K562 (cell line): ENCODE measurements at regions not wholly inside any gene's neighbourhood (a gene's known extent, or its start where the extent isn't known, plus 50 kb on each side); places are given as distances from the start of the nearest gene placed in this dataset.

Source experiments
- ATAC-seq: fragments of 200-7000 bp; cut with Tn5 transposase; 3 replicates; pipeline ENCODE4 v1.9.1; 2020; ENCODE audit warnings: moderate library complexity
- BruUV-seq: library from RNA; stranded (reverse); fragments of 400-500 nt; replicated peaks from 2 replicates; lab custom pipeline; 2021; lab: Mats Ljungman, UMichigan
- CTCF ChIA-PET: fragments of 300-600 bp; formaldehyde crosslinking; extraction: SDS; loops from one replicate; lab custom pipeline; 2021; ENCODE audit warnings: low intra/inter-chr PET ratio; lab: Yijun Ruan, JAX
- POLR2A ChIA-PET: fragments of 300-600, 350-650 bp; sonication (Branson Sonifier 250); formaldehyde crosslinking; extraction: SDS; loops from one replicate; lab custom pipeline; 2021; ENCODE audit warnings: antibody characterized with exemption, inconsistent platforms; lab: Yijun Ruan, JAX
- DNase-seq, 4 experiments: peaks; one replicate each; pipeline versions ENCODE4 v3.0.0 to v3.0.0-alpha.2; 2011 to 2018; ENCODE audit warnings: low spot score in 3 of 4, mixed read lengths in 3 of 4; ENCODE audit errors: extremely low read depth in 1 of 4
- FAIRE-seq: peaks from 2 replicates; lab custom pipeline; 2011; peaks lifted over from hg19 to GRCh38; lab: Jason Lieb, UNC
- H2AFZ ChIP-seq: 2 replicates; pipeline ENCODE4 v1.6.0; 2011; ENCODE audit warnings: low read depth, low read length, control low read depth, inconsistent platforms
- H3K27ac ChIP-seq: fragments of 200-600 bp; 3 replicates; pipeline ENCODE4 v1.8.0; 2011; ENCODE audit warnings: low read depth, mild to moderate bottlenecking, control low read depth, inconsistent platforms, low read length, moderate library complexity, mixed read lengths; ENCODE audit errors: extremely low read depth
- H3K27me3 ChIP-seq, 2 experiments: fragments of 300-600 bp in 1 of 2; 2 replicates in 1 of 2; 3 replicates in 1 of 2; pipeline versions ENCODE4 v1.6.0 to v1.8.0; 2011; ENCODE audit warnings: inconsistent platforms in 2 of 2, low read length in 2 of 2, mild to moderate bottlenecking in 1 of 2, mixed read lengths in 1 of 2, moderate library complexity in 1 of 2; ENCODE audit not compliant: control insufficient read depth in 2 of 2, insufficient read depth in 2 of 2
- H3K36me3 ChIP-seq: fragments of 300-600 bp; 3 replicates; pipeline ENCODE4 v1.8.0; 2011; ENCODE audit warnings: mild to moderate bottlenecking, low read length, inconsistent platforms; ENCODE audit not compliant: control insufficient read depth, insufficient read depth
- H3K4me1 ChIP-seq, 2 experiments: fragments of 200-600 bp in 1 of 2; replicated peaks in 1 of 2; 2 replicates in 1 of 2; 3 replicates in 1 of 2; pipeline versions ENCODE4 v1.5.1 to v1.8.0; 2011; ENCODE audit warnings: inconsistent platforms in 2 of 2, low read length in 2 of 2, mild to moderate bottlenecking in 1 of 2, mixed read lengths in 1 of 2, moderate library complexity in 1 of 2; ENCODE audit not compliant: control insufficient read depth in 2 of 2, insufficient read depth in 2 of 2
- H3K4me2 ChIP-seq: 2 replicates; pipeline ENCODE4 v1.6.1; 2011; ENCODE audit warnings: low read length, control low read depth, inconsistent platforms, mixed read lengths; ENCODE audit not compliant: insufficient read depth
- H3K4me3 ChIP-seq: fragments of 200-600 bp; sonication (generic), shearing (Covaris generic); 2 replicates; pipeline ENCODE4 v1.5.1; 2016; ENCODE audit warnings: control low read depth, inconsistent platforms
- H3K79me2 ChIP-seq: fragments of 200-600 bp; 3 replicates; pipeline ENCODE4 v1.8.0; 2011; ENCODE audit warnings: low read length, inconsistent platforms; ENCODE audit not compliant: control insufficient read depth, insufficient read depth
- H3K9ac ChIP-seq, 2 experiments: 2 replicates each; pipeline versions ENCODE4 v1.6.0 to v1.6.1; 2011; ENCODE audit warnings: low read depth in 2 of 2, low read length in 2 of 2, control low read depth in 1 of 2, inconsistent platforms in 1 of 2, mild to moderate bottlenecking in 1 of 2, mixed read lengths in 1 of 2; ENCODE audit not compliant: insufficient read depth in 1 of 2
- H3K9me1 ChIP-seq: one replicate; pipeline ENCODE4 v1.6.0; 2011; ENCODE audit warnings: inconsistent platforms, mild to moderate bottlenecking, low read length, moderate library complexity; ENCODE audit not compliant: control insufficient read depth, insufficient read depth
- H3K9me3 ChIP-seq: replicated peaks from 2 replicates; pipeline ENCODE4 v1.5.1; 2011; ENCODE audit warnings: low read depth, low read length, inconsistent platforms; ENCODE audit not compliant: control insufficient read depth, insufficient read depth
- H4K20me1 ChIP-seq: replicated peaks from 2 replicates; pipeline ENCODE4 v1.6.1; 2011; ENCODE audit warnings: low read length, inconsistent platforms, mixed read lengths; ENCODE audit not compliant: control insufficient read depth, insufficient read depth
- ADNP ChIP-seq: fragments of 200-800 bp; sonication (Bioruptor generic); IDR thresholded peaks from 2 replicates; pipeline ENCODE4 v1.6.1; 2016; ENCODE audit warnings: missing genetic modification characterization, missing compliant biosample characterization
- CBFA2T3 ChIP-seq: fragments of 450-650 bp; IDR thresholded peaks from 2 replicates; pipeline ENCODE4 v1.6.1; 2017
- CBX8 ChIP-seq: fragments of 200-600 bp; sonication (generic); IDR thresholded peaks from 2 replicates; pipeline ENCODE4 v1.6.1; 2012; ENCODE audit warnings: borderline replicate concordance, mixed run types, low read depth, mild to moderate bottlenecking, moderate library complexity, mixed read lengths, low read length, control low read depth, inconsistent platforms; ENCODE audit not compliant: poor library complexity, severe bottlenecking; ENCODE audit errors: extremely low read depth
- ELF4 ChIP-seq: fragments of 450-650 bp; formaldehyde crosslinking; IDR thresholded peaks from 2 replicates; pipeline ENCODE4 v1.4.0; 2022; ENCODE audit warnings: missing genetic modification characterization
- FOXM1 ChIP-seq, 2 experiments: fragments of 450-650 bp in 1 of 2; sonication (generic) in 1 of 2; formaldehyde crosslinking in 1 of 2; IDR thresholded peaks; 2 replicates each; pipeline versions ENCODE4 v1.6.1 to v1.9.0; 2017 to 2022; ENCODE audit warnings: low read depth in 2 of 2, mild to moderate bottlenecking in 2 of 2, missing genetic modification reagents in 1 of 2, moderate library complexity in 1 of 2
- FOXP1 ChIP-seq: sonication (generic); formaldehyde crosslinking; IDR thresholded peaks from 2 replicates; pipeline ENCODE4 v1.8.0; 2022; ENCODE audit warnings: mild to moderate bottlenecking, missing genetic modification reagents
- GABPB2 ChIP-seq: fragments of 250-450 bp; sonication (Bioruptor Pico); conservative IDR thresholded peaks from 2 replicates; pipeline ENCODE4 v1.5.1; 2021; ENCODE audit warnings: mild to moderate bottlenecking
- HNRNPK ChIP-seq: fragments of 200-400 bp; formaldehyde crosslinking; IDR thresholded peaks from one replicate; pipeline ENCODE4 v1.6.1; 2018; ENCODE audit warnings: mild to moderate bottlenecking, low read depth, low read length; ENCODE audit not compliant: poor library complexity, severe bottlenecking
- KLF1 ChIP-seq: fragments of 450-650 bp; IDR thresholded peaks from 2 replicates; pipeline ENCODE4 v1.6.1; 2016; ENCODE audit warnings: missing genetic modification characterization, missing compliant biosample characterization
- MEIS2 ChIP-seq: fragments of 450-650 bp; IDR thresholded peaks from 2 replicates; pipeline ENCODE4 v1.6.1; 2014; ENCODE audit warnings: mild to moderate bottlenecking; ENCODE audit not compliant: partially characterized antibody
- NEUROD1 ChIP-seq: fragments of 150-350 bp; IDR thresholded peaks from 2 replicates; pipeline ENCODE4 v1.6.1; 2014; ENCODE audit warnings: borderline replicate concordance, low read length, low read depth; ENCODE audit not compliant: partially characterized antibody
- NRF1 ChIP-seq, 2 experiments: fragments of 450-650 bp; IDR thresholded peaks in 1 of 2; conservative IDR thresholded peaks in 1 of 2; 2 replicates each; pipeline ENCODE4 v1.6.1; 2014; ENCODE audit warnings: mild to moderate bottlenecking in 2 of 2
- SRSF9 ChIP-seq: fragments of 200-400 bp; formaldehyde crosslinking; IDR thresholded peaks from 2 replicates; pipeline ENCODE4 v1.6.1; 2017; ENCODE audit warnings: low read depth, low read length, borderline replicate concordance
- TBP ChIP-seq: optimal IDR thresholded peaks from 2 replicates; pipeline ENCODE3; 2011; ENCODE audit warnings: low read depth, low read length, improper control_type of control experiment
- ZFPM2 ChIP-seq: fragments of 250-450 bp; sonication (Bioruptor Pico); IDR thresholded peaks from 2 replicates; pipeline ENCODE4 v1.5.1; 2022; ENCODE audit warnings: mild to moderate bottlenecking
- ZNF232 ChIP-seq: sonication (generic); formaldehyde crosslinking; IDR thresholded peaks from 2 replicates; pipeline ENCODE4 v1.8.0; 2022; ENCODE audit warnings: mild to moderate bottlenecking, missing genetic modification reagents
- ZNF41 ChIP-seq: fragments of 250-450 bp; sonication (Bioruptor Pico); conservative IDR thresholded peaks from 2 replicates; pipeline ENCODE4 v1.4.0; 2020; ENCODE audit warnings: mild to moderate bottlenecking
- WGBS: fragments of 100-300 bp; shearing (Covaris generic); methylation state at CpG from one replicate; pipeline ENCODE4 v1.1.6; 2016; ENCODE audit warnings: low coverage, mixed read lengths; ENCODE audit not compliant: insufficient coverage; ENCODE audit errors: missing lambda C conversion rate; 5-methylcytosine and 5-hydroxymethylcytosine counted together
- in situ Hi-C: fragments of 300-500 bp; cut with MboI; formaldehyde crosslinking; loops from 4 replicates; pipeline ENCODE4 v1.15.0; 2018; ENCODE audit warnings: inconsistent platforms, mixed read lengths
- intact Hi-C: fragments of 100-400 bp; cut with micrococcal nuclease; formaldehyde crosslinking; loops from 2 replicates; pipeline ENCODE4 v1.14.2; 2022
- TF ChIP-seq, protein P1 (sequence below): fragments of 250-450 bp; sonication (Bioruptor Pico); IDR thresholded peaks from 2 replicates; pipeline ENCODE4 v1.8.0; 2022; ENCODE audit warnings: moderate library complexity, mild to moderate bottlenecking, inconsistent platforms
- TF ChIP-seq, protein P2 (sequence below), 2 experiments: fragments of 250-450 bp in 1 of 2; fragments of 450-650 bp in 1 of 2; sonication (Bioruptor Pico) in 1 of 2; IDR thresholded peaks; 2 replicates each; pipeline versions ENCODE4 v1.6.1 to v1.8.0; 2016 to 2021; ENCODE audit warnings: mild to moderate bottlenecking in 2 of 2, moderate library complexity in 2 of 2, missing compliant biosample characterization in 1 of 2, missing genetic modification characterization in 1 of 2
- TF ChIP-seq, protein P3 (sequence below): sonication (generic); formaldehyde crosslinking; IDR thresholded peaks from 2 replicates; pipeline ENCODE4 v1.8.0; 2022; ENCODE audit warnings: missing genetic modification reagents, mild to moderate bottlenecking, moderate library complexity, borderline replicate concordance

DNA sequence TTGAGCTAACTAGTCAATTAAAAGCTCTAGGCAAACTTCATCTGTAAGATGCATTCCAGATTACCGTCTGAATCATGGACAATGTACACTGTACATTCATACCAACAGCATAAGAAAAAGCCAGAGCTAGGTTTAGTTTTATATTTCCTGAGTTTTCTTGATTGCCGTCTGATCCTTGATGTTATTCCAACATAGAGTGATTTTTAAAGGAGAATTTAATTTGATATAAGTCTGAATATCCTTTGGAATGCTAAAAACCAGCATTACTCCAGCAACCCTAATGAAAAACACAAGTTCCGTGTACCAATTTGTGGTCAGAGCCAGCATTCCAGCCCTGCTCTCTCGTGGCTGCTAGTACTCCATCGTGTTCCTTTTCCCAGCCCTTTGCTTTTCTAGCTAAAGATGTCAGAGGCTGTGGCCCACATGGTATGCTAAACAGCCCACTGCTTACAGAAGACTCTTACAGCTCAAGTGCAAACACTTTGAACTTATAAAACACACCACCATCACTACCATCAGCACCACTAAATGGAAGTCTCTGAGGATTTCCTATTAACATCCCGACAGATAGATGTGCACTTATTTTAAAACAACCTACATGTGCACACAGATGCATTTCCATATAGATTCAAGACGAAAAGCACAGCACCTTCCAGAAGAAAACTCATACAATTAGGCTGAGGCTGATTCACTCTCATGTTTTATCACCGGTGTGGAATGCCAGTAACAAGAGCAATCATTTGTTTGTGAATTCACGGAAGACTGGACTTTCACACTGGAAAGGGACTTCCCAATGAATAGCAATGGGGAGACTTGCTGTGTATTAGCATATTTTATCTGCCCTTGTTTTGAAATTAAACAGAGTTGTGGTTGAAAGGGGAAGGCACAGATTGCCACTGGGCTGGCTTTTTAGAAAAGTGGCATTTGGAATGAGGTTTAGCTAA, 246.9 kb upstream of the GAS1 start:
- Histone ChIP-seq H4K20me1 (no peaks in the 10 kb centered on the region), H3K9me1 (no peaks in the 10 kb centered on the region), H3K79me2 (no peaks in the 10 kb centered on the region), H3K9ac (no peak overlapping the region), H3K27me3 (peaks cover 3 to 9% of the 10 kb centered on the region in 2 experiments; a peak in 1 of 5 replicates), H3K4me3 (no peak overlapping the region), H3K4me1 (no peaks in the 10 kb centered on the region), H3K9me3 (no peaks in the 10 kb centered on the region), H2AFZ (no peak overlapping the region), H3K4me2 (no peak overlapping the region), H3K27ac (no peak overlapping the region), H3K36me3 (no peaks in the 10 kb centered on the region)
- in situ Hi-C loops (no loop called here), intact Hi-C loops (no loop called here)
- DNase-seq (no peak), FAIRE-seq (no peak), ATAC-seq (no peak)
- TF ChIP-seq ZNF41 (CRISPR knock-in tag) (no peak), ZFPM2 (CRISPR knock-in tag) (no peak), CBFA2T3 (no peak), ELF4 (CRISPR knock-in tag) (no peak), GABPB2 (no peak), FOXM1 (IDR thresholded peaks at IDR 0.05; ENCODE audit: low read depth) (no peak), FOXM1 (CRISPR knock-in tag; IDR thresholded peaks at IDR 0.05; ENCODE audit: low read depth) (no peak), NRF1 (conservative IDR thresholded peaks at IDR 0.05 in 1 of 2, IDR thresholded peaks at IDR 0.05 in 1 of 2) (no peak), CBX8 (no peak), KLF1 (no peak), TBP (no peak), FOXP1 (CRISPR knock-in tag) (no peak), ZNF232 (CRISPR knock-in tag) (no peak), NEUROD1 (no peak), MEIS2 (no peak), ADNP (no peak), SRSF9 (no peak), HNRNPK (no peak)
- TF ChIP-seq, protein P1, sequence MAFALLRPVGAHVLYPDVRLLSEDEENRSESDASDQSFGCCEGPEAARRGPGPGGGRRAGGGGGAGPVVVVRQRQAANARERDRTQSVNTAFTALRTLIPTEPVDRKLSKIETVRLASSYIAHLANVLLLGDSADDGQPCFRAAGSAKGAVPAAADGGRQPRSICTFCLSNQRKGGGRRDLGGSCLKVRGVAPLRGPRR (CRISPR knock-in tag), result no peak
- TF ChIP-seq, protein P2, sequence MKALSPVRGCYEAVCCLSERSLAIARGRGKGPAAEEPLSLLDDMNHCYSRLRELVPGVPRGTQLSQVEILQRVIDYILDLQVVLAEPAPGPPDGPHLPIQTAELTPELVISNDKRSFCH (CRISPR knock-in tag; IDR thresholded peaks at IDR 0.05), result no peak
- TF ChIP-seq, protein P2 (tag; IDR thresholded peaks at IDR 0.05), result no peak
- TF ChIP-seq, protein P3, sequence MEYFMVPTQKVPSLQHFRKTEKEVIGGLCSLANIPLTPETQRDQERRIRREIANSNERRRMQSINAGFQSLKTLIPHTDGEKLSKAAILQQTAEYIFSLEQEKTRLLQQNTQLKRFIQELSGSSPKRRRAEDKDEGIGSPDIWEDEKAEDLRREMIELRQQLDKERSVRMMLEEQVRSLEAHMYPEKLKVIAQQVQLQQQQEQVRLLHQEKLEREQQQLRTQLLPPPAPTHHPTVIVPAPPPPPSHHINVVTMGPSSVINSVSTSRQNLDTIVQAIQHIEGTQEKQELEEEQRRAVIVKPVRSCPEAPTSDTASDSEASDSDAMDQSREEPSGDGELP, result no peak
- BruUV-seq, result no TSS peak
- POLR2A ChIA-PET, result interaction anchor here (1.0 kb wide), 1 partner anchor 11 kb away, joined by 3 read pairs; no protein-coding TSS in a partner anchor
- 5% methylated on average over 9 of the region's 9 CpGs for WGBS
- CTCF ChIA-PET, result no interaction called here
